WTC11 (cell line): ENCODE measurements at regions not wholly inside any gene's neighbourhood (a gene's known extent, or its start where the extent isn't known, plus 50 kb on each side); places are given as distances from the start of the nearest gene placed in this dataset.

Experiments
- ATAC-seq: fragments of 200-7000 bp; cut with Tn5 transposase; 2 replicates; pipeline ENCODE4 v1.10.0; 2021; ENCODE audit warnings: mild to moderate bottlenecking, moderate library complexity
- CTCF ChIA-PET: fragments of 300-600 bp; sonication (Branson Sonifier 250); formaldehyde crosslinking; loops from one replicate; lab custom pipeline; 2021; ENCODE audit warnings: antibody characterized with exemption; lab: Charles Lee
- POLR2A ChIA-PET: fragments of 350-600 bp; sonication (Branson Sonifier 250); formaldehyde crosslinking; loops from one replicate; lab custom pipeline; 2021; ENCODE audit warnings: antibody characterized with exemption; lab: Charles Lee
- DNase-seq: peaks from one replicate; pipeline ENCODE4 v3.0.0; 2021; ENCODE audit warnings: low spot score
- H3K27ac Mint-ChIP-seq: 2 replicates; pipeline ENCODE4 v1.8.0; 2021; ENCODE audit warnings: mixed read lengths
- H3K27me3 Mint-ChIP-seq: 2 replicates; pipeline ENCODE4 v1.8.0; 2021; ENCODE audit warnings: low read depth, mild to moderate bottlenecking, moderate library complexity, mixed read lengths
- H3K36me3 Mint-ChIP-seq: 2 replicates; pipeline ENCODE4 v1.8.0; 2021; ENCODE audit warnings: mixed read lengths
- H3K4me1 Mint-ChIP-seq: 2 replicates; pipeline ENCODE4 v1.8.0; 2022; ENCODE audit warnings: mixed read lengths
- H3K4me3 Mint-ChIP-seq: 2 replicates; pipeline ENCODE4 v1.8.0; 2021; ENCODE audit warnings: mild to moderate bottlenecking, moderate library complexity, mixed read lengths
- H3K9me3 Mint-ChIP-seq: 2 replicates; pipeline ENCODE4 v1.8.0; 2021; ENCODE audit warnings: mixed read lengths
- ELF4 ChIP-seq: sonication (generic); formaldehyde crosslinking; IDR thresholded peaks from 2 replicates; pipeline ENCODE4 v1.8.1; 2022; ENCODE audit warnings: low read depth, mild to moderate bottlenecking, moderate library complexity, missing genetic modification reagents
- FOXK1 ChIP-seq: sonication (generic); formaldehyde crosslinking; IDR thresholded peaks from 2 replicates; pipeline ENCODE4 v1.8.0; 2022; ENCODE audit warnings: mild to moderate bottlenecking, moderate library complexity, missing genetic modification reagents
- RELA ChIP-seq: sonication (generic); formaldehyde crosslinking; IDR thresholded peaks from 2 replicates; pipeline ENCODE4 v1.8.1; 2022; ENCODE audit warnings: missing genetic modification reagents, mild to moderate bottlenecking, borderline replicate concordance
- SMAD4 ChIP-seq: sonication (generic); formaldehyde crosslinking; IDR thresholded peaks from 2 replicates; pipeline ENCODE4 v1.8.0; 2022; ENCODE audit warnings: mild to moderate bottlenecking, missing genetic modification reagents
- SP1 ChIP-seq: sonication (generic); formaldehyde crosslinking; conservative IDR thresholded peaks from 2 replicates; pipeline ENCODE4 v1.8.1; 2022; ENCODE audit warnings: missing genetic modification reagents
- TCF7 ChIP-seq: sonication (generic); formaldehyde crosslinking; IDR thresholded peaks from 2 replicates; pipeline ENCODE4 v1.8.0; 2022; ENCODE audit warnings: mild to moderate bottlenecking, low read depth, missing genetic modification reagents, moderate library complexity
- TP53 ChIP-seq: sonication (generic); formaldehyde crosslinking; IDR thresholded peaks from 2 replicates; pipeline ENCODE4 v1.8.1; 2023; ENCODE audit warnings: mild to moderate bottlenecking, missing genetic modification reagents
- ZNF138 ChIP-seq: sonication (generic); formaldehyde crosslinking; conservative IDR thresholded peaks from 2 replicates; pipeline ENCODE4 v1.8.1; 2022; ENCODE audit warnings: mild to moderate bottlenecking, moderate library complexity, missing genetic modification reagents
- TF ChIP-seq, protein P1 (sequence below): fragments of 250-450 bp; sonication (Bioruptor Pico); IDR thresholded peaks from 2 replicates; pipeline ENCODE4 v1.9.0; 2021; ENCODE audit warnings: moderate library complexity, mild to moderate bottlenecking, inconsistent platforms, borderline replicate concordance
- TF ChIP-seq, protein P2 (sequence below): sonication (generic); formaldehyde crosslinking; IDR thresholded peaks from 2 replicates; pipeline ENCODE4 v1.8.0; 2022; ENCODE audit warnings: mild to moderate bottlenecking, missing genetic modification reagents
- TF ChIP-seq, protein P3 (sequence below): fragments of 250-450 bp; sonication (Bioruptor Pico); IDR thresholded peaks from 2 replicates; pipeline ENCODE4 v1.9.0; 2021; ENCODE audit warnings: mild to moderate bottlenecking
- TF ChIP-seq, protein P4 (sequence below): sonication (generic); formaldehyde crosslinking; IDR thresholded peaks from 2 replicates; pipeline ENCODE4 v1.8.1; 2022; ENCODE audit warnings: mild to moderate bottlenecking, missing genetic modification reagents, moderate library complexity, borderline replicate concordance
- TF ChIP-seq, protein P5 (sequence below): sonication (generic); formaldehyde crosslinking; IDR thresholded peaks from 2 replicates; pipeline ENCODE4 v1.8.1; 2023; ENCODE audit warnings: mild to moderate bottlenecking, moderate library complexity, missing genetic modification reagents
- TF ChIP-seq, protein P6 (sequence below): sonication (generic); formaldehyde crosslinking; IDR thresholded peaks from 2 replicates; pipeline ENCODE4 v1.8.1; 2023; ENCODE audit warnings: mild to moderate bottlenecking, missing genetic modification reagents, moderate library complexity
- TF ChIP-seq, protein P7 (sequence below): sonication (generic); formaldehyde crosslinking; IDR thresholded peaks from 2 replicates; pipeline ENCODE4 v1.8.0; 2022; ENCODE audit warnings: mild to moderate bottlenecking, missing genetic modification reagents
- TF ChIP-seq, protein P8 (sequence below): fragments of 250-450 bp; sonication (Bioruptor Pico); IDR thresholded peaks from 2 replicates; pipeline ENCODE4 v1.9.0; 2021; ENCODE audit warnings: mild to moderate bottlenecking, borderline replicate concordance

DNA sequence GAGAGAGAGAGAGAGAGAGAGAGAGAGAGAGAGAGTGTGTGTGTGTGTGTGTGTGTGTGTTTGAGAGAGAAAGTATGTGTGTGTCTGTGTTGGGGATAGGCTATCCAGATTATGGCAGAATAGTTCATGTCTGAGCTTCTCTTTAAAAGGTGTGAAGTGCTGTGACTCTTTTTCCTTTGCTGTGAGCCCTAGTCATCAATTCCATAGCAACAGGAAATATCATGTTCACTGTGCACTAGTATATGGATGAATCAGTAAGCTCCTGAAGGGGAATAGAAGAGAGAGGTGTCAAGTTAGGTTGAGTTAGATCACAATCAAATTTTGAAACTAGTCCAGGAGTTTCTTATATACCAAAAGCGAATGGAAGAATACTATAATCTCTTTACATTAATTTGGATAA lies 318.7 kb downstream of the RFPL4B start (continued):
- TF ChIP-seq, protein P1, sequence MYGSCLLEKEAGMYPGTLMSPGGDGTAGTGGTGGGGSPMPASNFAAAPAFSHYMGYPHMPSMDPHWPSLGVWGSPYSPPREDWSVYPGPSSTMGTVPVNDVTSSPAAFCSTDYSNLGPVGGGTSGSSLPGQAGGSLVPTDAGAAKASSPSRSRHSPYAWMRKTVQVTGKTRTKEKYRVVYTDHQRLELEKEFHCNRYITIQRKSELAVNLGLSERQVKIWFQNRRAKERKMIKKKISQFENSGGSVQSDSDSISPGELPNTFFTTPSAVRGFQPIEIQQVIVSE (CRISPR knock-in tag), result no peak
- TF ChIP-seq, protein P2, sequence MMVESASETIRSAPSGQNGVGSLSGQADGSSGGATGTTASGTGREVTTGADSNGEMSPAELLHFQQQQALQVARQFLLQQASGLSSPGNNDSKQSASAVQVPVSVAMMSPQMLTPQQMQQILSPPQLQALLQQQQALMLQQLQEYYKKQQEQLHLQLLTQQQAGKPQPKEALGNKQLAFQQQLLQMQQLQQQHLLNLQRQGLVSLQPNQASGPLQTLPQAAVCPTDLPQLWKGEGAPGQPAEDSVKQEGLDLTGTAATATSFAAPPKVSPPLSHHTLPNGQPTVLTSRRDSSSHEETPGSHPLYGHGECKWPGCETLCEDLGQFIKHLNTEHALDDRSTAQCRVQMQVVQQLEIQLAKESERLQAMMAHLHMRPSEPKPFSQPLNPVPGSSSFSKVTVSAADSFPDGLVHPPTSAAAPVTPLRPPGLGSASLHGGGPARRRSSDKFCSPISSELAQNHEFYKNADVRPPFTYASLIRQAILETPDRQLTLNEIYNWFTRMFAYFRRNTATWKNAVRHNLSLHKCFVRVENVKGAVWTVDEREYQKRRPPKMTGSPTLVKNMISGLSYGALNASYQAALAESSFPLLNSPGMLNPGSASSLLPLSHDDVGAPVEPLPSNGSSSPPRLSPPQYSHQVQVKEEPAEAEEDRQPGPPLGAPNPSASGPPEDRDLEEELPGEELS (CRISPR knock-in tag), result no peak
- TF ChIP-seq, protein P3, sequence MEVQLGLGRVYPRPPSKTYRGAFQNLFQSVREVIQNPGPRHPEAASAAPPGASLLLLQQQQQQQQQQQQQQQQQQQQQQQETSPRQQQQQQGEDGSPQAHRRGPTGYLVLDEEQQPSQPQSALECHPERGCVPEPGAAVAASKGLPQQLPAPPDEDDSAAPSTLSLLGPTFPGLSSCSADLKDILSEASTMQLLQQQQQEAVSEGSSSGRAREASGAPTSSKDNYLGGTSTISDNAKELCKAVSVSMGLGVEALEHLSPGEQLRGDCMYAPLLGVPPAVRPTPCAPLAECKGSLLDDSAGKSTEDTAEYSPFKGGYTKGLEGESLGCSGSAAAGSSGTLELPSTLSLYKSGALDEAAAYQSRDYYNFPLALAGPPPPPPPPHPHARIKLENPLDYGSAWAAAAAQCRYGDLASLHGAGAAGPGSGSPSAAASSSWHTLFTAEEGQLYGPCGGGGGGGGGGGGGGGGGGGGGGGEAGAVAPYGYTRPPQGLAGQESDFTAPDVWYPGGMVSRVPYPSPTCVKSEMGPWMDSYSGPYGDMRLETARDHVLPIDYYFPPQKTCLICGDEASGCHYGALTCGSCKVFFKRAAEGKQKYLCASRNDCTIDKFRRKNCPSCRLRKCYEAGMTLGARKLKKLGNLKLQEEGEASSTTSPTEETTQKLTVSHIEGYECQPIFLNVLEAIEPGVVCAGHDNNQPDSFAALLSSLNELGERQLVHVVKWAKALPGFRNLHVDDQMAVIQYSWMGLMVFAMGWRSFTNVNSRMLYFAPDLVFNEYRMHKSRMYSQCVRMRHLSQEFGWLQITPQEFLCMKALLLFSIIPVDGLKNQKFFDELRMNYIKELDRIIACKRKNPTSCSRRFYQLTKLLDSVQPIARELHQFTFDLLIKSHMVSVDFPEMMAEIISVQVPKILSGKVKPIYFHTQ (CRISPR knock-in tag), result no peak
- TF ChIP-seq ELF4 (CRISPR knock-in tag) (no peak), TCF7 (CRISPR knock-in tag) (no peak), TP53 (CRISPR knock-in tag) (no peak), ZNF138 (no peak), FOXK1 (CRISPR knock-in tag) (no peak), SMAD4 (CRISPR knock-in tag) (no peak)
- TF ChIP-seq, protein P4, sequence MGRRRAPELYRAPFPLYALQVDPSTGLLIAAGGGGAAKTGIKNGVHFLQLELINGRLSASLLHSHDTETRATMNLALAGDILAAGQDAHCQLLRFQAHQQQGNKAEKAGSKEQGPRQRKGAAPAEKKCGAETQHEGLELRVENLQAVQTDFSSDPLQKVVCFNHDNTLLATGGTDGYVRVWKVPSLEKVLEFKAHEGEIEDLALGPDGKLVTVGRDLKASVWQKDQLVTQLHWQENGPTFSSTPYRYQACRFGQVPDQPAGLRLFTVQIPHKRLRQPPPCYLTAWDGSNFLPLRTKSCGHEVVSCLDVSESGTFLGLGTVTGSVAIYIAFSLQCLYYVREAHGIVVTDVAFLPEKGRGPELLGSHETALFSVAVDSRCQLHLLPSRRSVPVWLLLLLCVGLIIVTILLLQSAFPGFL (CRISPR knock-in tag), result no peak
- TF ChIP-seq, protein P5, sequence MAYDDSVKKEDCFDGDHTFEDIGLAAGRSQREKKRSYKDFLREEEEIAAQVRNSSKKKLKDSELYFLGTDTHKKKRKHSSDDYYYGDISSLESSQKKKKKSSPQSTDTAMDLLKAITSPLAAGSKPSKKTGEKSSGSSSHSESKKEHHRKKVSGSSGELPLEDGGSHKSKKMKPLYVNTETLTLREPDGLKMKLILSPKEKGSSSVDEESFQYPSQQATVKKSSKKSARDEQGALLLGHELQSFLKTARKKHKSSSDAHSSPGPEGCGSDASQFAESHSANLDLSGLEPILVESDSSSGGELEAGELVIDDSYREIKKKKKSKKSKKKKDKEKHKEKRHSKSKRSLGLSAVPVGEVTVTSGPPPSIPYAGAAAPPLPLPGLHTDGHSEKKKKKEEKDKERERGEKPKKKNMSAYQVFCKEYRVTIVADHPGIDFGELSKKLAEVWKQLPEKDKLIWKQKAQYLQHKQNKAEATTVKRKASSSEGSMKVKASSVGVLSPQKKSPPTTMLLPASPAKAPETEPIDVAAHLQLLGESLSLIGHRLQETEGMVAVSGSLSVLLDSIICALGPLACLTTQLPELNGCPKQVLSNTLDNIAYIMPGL, result no peak
- TF ChIP-seq, protein P6, sequence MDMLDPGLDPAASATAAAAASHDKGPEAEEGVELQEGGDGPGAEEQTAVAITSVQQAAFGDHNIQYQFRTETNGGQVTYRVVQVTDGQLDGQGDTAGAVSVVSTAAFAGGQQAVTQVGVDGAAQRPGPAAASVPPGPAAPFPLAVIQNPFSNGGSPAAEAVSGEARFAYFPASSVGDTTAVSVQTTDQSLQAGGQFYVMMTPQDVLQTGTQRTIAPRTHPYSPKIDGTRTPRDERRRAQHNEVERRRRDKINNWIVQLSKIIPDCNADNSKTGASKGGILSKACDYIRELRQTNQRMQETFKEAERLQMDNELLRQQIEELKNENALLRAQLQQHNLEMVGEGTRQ (CRISPR knock-in tag), result no peak

DNA sequence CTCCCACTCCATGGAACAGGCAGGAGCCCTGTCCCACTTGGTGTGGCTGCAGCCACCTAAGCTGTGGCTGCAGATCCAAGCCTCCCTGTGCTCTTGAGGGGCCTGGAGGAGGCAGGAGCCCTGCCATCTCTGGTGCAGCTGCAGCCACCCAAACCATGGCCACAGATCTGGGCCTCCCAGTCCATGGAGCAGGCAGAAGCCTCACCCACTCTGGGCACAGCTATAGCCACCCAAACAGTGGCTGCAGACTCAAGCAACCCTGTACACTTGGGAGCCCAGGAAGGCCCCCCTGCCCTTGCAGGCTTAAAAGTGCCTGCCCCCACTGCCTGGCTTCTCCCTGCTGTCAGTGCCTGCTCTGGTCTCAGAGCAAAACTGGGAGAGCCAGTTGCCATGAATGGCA lies 320.3 kb downstream of the RFPL4B start:
- DNase-seq (no peak), ATAC-seq (no peak)
- POLR2A ChIA-PET, result no interaction called here
- H3K4me1 Mint-ChIP-seq, result no peaks in the 10 kb centered on the region
- peaks cover 7% of the 10 kb centered on the region for H3K9me3 Mint-ChIP-seq
- H3K4me3 Mint-ChIP-seq, result no peak overlapping the region
- CTCF ChIA-PET, result no interaction called here
- H3K27me3 Mint-ChIP-seq, result no peaks in the 10 kb centered on the region
- H3K36me3 Mint-ChIP-seq, result no peaks in the 10 kb centered on the region
- TF ChIP-seq, protein P7, sequence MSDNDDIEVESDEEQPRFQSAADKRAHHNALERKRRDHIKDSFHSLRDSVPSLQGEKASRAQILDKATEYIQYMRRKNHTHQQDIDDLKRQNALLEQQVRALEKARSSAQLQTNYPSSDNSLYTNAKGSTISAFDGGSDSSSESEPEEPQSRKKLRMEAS (CRISPR knock-in tag), result no peak
- TF ChIP-seq RELA (CRISPR knock-in tag), result no peak
- TF ChIP-seq, protein P8, sequence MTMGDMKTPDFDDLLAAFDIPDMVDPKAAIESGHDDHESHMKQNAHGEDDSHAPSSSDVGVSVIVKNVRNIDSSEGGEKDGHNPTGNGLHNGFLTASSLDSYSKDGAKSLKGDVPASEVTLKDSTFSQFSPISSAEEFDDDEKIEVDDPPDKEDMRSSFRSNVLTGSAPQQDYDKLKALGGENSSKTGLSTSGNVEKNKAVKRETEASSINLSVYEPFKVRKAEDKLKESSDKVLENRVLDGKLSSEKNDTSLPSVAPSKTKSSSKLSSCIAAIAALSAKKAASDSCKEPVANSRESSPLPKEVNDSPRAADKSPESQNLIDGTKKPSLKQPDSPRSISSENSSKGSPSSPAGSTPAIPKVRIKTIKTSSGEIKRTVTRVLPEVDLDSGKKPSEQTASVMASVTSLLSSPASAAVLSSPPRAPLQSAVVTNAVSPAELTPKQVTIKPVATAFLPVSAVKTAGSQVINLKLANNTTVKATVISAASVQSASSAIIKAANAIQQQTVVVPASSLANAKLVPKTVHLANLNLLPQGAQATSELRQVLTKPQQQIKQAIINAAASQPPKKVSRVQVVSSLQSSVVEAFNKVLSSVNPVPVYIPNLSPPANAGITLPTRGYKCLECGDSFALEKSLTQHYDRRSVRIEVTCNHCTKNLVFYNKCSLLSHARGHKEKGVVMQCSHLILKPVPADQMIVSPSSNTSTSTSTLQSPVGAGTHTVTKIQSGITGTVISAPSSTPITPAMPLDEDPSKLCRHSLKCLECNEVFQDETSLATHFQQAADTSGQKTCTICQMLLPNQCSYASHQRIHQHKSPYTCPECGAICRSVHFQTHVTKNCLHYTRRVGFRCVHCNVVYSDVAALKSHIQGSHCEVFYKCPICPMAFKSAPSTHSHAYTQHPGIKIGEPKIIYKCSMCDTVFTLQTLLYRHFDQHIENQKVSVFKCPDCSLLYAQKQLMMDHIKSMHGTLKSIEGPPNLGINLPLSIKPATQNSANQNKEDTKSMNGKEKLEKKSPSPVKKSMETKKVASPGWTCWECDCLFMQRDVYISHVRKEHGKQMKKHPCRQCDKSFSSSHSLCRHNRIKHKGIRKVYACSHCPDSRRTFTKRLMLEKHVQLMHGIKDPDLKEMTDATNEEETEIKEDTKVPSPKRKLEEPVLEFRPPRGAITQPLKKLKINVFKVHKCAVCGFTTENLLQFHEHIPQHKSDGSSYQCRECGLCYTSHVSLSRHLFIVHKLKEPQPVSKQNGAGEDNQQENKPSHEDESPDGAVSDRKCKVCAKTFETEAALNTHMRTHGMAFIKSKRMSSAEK (CRISPR knock-in tag), result no peak
- no peak for TF ChIP-seq SP1 (CRISPR knock-in tag)
- no peak overlapping the region for H3K27ac Mint-ChIP-seq
